HEK293 (cell line): ENCODE measurements at regions not wholly inside any gene's neighbourhood (a gene's known extent, or its start where the extent isn't known, plus 50 kb on each side); places are given as distances from the start of the nearest gene placed in this dataset.

ENCODE experiments used
- CTCF ChIA-PET: fragments of 350-600 bp; formaldehyde crosslinking; extraction: SDS; loops from one replicate; lab custom pipeline; 2021; ENCODE audit warnings: antibody characterized with exemption; lab: Yijun Ruan, JAX
- POLR2A ChIA-PET: fragments of 300-600 bp; formaldehyde crosslinking; extraction: SDS; loops from one replicate; lab custom pipeline; 2020; ENCODE audit warnings: antibody characterized with exemption, inconsistent platforms; lab: Yijun Ruan, JAX
- H3K27ac ChIP-seq: fragments of 200-500 bp; sonication (Bioruptor generic); 2 replicates; pipeline ENCODE4 v1.5.1; 2014; ENCODE audit warnings: low read depth, low read length, control low read depth, inconsistent platforms; ENCODE audit errors: extremely low read depth
- H3K36me3 ChIP-seq, 2 experiments: fragments of 200-500 bp in 1 of 2; sonication (Bioruptor generic) in 1 of 2; 1 replicate in 1 of 2; 2 replicates in 1 of 2; pipeline ENCODE4 v1.5.1; 2014 to 2017; ENCODE audit warnings: inconsistent platforms in 2 of 2, low read length in 2 of 2; ENCODE audit not compliant: control insufficient read depth in 2 of 2, insufficient read depth in 1 of 2
- H3K4me1 ChIP-seq: fragments of 200-500 bp; sonication (Bioruptor generic); 2 replicates; pipeline ENCODE4 v1.5.1; 2014; ENCODE audit warnings: mild to moderate bottlenecking, low read length, inconsistent platforms; ENCODE audit not compliant: control insufficient read depth, insufficient read depth
- H3K4me3 ChIP-seq: 2 replicates; pipeline ENCODE4 v1.5.1; 2011; ENCODE audit warnings: low read depth, mild to moderate bottlenecking, control low read depth, low read length, moderate library complexity
- H3K9me3 ChIP-seq: fragments of 200-500 bp; sonication (Bioruptor generic); 2 replicates; pipeline ENCODE4 v1.5.1; 2014; ENCODE audit warnings: low read depth, low read length, inconsistent platforms; ENCODE audit not compliant: control insufficient read depth, insufficient read depth
- MZF1 ChIP-seq: fragments of 450-650 bp; formaldehyde crosslinking; IDR thresholded peaks from 2 replicates; pipeline ENCODE4 v1.5.1; 2017; ENCODE audit warnings: missing biosample characterization, missing genetic modification characterization, borderline replicate concordance
- OVOL3 ChIP-seq: fragments of 450-650 bp; formaldehyde crosslinking; IDR thresholded peaks from 2 replicates; pipeline ENCODE4 v1.5.1; 2016; ENCODE audit warnings: missing biosample characterization, missing genetic modification characterization
- PRDM1 ChIP-seq: fragments of 450-650 bp; formaldehyde crosslinking; IDR thresholded peaks from 2 replicates; pipeline ENCODE4; 2016; ENCODE audit warnings: missing biosample characterization, missing genetic modification characterization
- SALL2 ChIP-seq: fragments of 450-650 bp; formaldehyde crosslinking; IDR thresholded peaks from 2 replicates; pipeline ENCODE4 v1.5.0; 2017; ENCODE audit warnings: missing biosample characterization, mild to moderate bottlenecking, missing genetic modification characterization, borderline replicate concordance
- SETDB1 ChIP-seq: IDR thresholded peaks from one replicate; pipeline ENCODE4 v1.6.1; 2017; ENCODE audit warnings: mild to moderate bottlenecking, low read length, moderate library complexity, mixed read lengths; ENCODE audit not compliant: insufficient read length
- SP3 ChIP-seq: fragments of 450-650 bp; formaldehyde crosslinking; IDR thresholded peaks from 2 replicates; pipeline ENCODE4 v1.5.1; 2016; ENCODE audit warnings: missing biosample characterization, missing genetic modification characterization
- TCF7L2 ChIP-seq: IDR thresholded peaks from 2 replicates; pipeline ENCODE4 v1.6.1; 2011; ENCODE audit warnings: low read depth, mild to moderate bottlenecking, inconsistent platforms, low read length, moderate library complexity, borderline replicate concordance
- WT1 ChIP-seq: fragments of 450-650 bp; formaldehyde crosslinking; IDR thresholded peaks from 2 replicates; pipeline ENCODE4 v1.5.1; 2016; ENCODE audit warnings: missing biosample characterization, missing genetic modification characterization
- ZBTB1 ChIP-seq: fragments of 450-650 bp; formaldehyde crosslinking; IDR thresholded peaks from 2 replicates; pipeline ENCODE4 v1.5.1; 2016; ENCODE audit warnings: missing biosample characterization, missing genetic modification characterization
- ZBTB44 ChIP-seq: fragments of 450-650 bp; IDR thresholded peaks from 2 replicates; pipeline ENCODE4 v1.5.1; 2018; ENCODE audit warnings: missing biosample characterization, mild to moderate bottlenecking, missing genetic modification characterization
- ZFHX2 ChIP-seq: fragments of 450-650 bp; formaldehyde crosslinking; conservative IDR thresholded peaks from 2 replicates; pipeline ENCODE4 v1.5.1; 2016; ENCODE audit warnings: missing biosample characterization, missing genetic modification characterization
- ZIC2 ChIP-seq: fragments of 450-650 bp; formaldehyde crosslinking; IDR thresholded peaks from 2 replicates; pipeline ENCODE4 v1.5.1; 2016; ENCODE audit warnings: missing biosample characterization, missing genetic modification characterization
- ZNF184 ChIP-seq: fragments of 450-650 bp; IDR thresholded peaks from 2 replicates; pipeline ENCODE4 v1.5.1; 2018; ENCODE audit warnings: missing biosample characterization, mild to moderate bottlenecking, missing genetic modification characterization
- ZNF211 ChIP-seq: fragments of 450-650 bp; formaldehyde crosslinking; IDR thresholded peaks from 2 replicates; pipeline ENCODE4 v1.5.1; 2016; ENCODE audit warnings: low read depth, missing biosample characterization, missing genetic modification characterization
- ZNF23 ChIP-seq: fragments of 450-650 bp; formaldehyde crosslinking; IDR thresholded peaks from 2 replicates; pipeline ENCODE4 v1.5.1; 2016; ENCODE audit warnings: missing biosample characterization, missing genetic modification characterization, borderline replicate concordance
- ZNF324 ChIP-seq: fragments of 450-650 bp; formaldehyde crosslinking; IDR thresholded peaks from 2 replicates; pipeline ENCODE4 v1.5.1; 2016; ENCODE audit warnings: missing biosample characterization, missing genetic modification characterization
- ZNF335 ChIP-seq: fragments of 450-650 bp; formaldehyde crosslinking; conservative IDR thresholded peaks from 2 replicates; pipeline ENCODE4 v1.5.1; 2016; ENCODE audit warnings: missing biosample characterization, missing genetic modification characterization
- ZNF354C ChIP-seq: fragments of 450-650 bp; formaldehyde crosslinking; IDR thresholded peaks from 2 replicates; pipeline ENCODE4 v1.5.1; 2016; ENCODE audit warnings: missing biosample characterization, missing genetic modification characterization, low read depth, borderline replicate concordance
- ZNF544 ChIP-seq: fragments of 450-650 bp; formaldehyde crosslinking; IDR thresholded peaks from 2 replicates; pipeline ENCODE4 v1.5.0; 2017; ENCODE audit warnings: missing biosample characterization, missing genetic modification characterization
- ZNF639 ChIP-seq: fragments of 450-650 bp; formaldehyde crosslinking; IDR thresholded peaks from 2 replicates; pipeline ENCODE4 v1.5.1; 2016; ENCODE audit warnings: missing biosample characterization, missing genetic modification characterization
- ZNF670 ChIP-seq: fragments of 450-650 bp; formaldehyde crosslinking; IDR thresholded peaks from 2 replicates; pipeline ENCODE4 v1.5.1; 2016; ENCODE audit warnings: missing biosample characterization, missing genetic modification characterization, low read depth
- ZSCAN16 ChIP-seq: fragments of 450-650 bp; formaldehyde crosslinking; IDR thresholded peaks from 2 replicates; pipeline ENCODE4 v1.5.1; 2016; ENCODE audit warnings: missing biosample characterization, missing genetic modification characterization
- ZSCAN23 ChIP-seq: fragments of 450-650 bp; formaldehyde crosslinking; IDR thresholded peaks from 2 replicates; pipeline ENCODE4 v1.5.1; 2016; ENCODE audit warnings: missing biosample characterization, missing genetic modification characterization
- TF ChIP-seq, protein P1 (sequence below): fragments of 450-650 bp; formaldehyde crosslinking; IDR thresholded peaks from 2 replicates; pipeline ENCODE4 v1.5.1; 2017; ENCODE audit warnings: missing biosample characterization, missing genetic modification characterization
- TF ChIP-seq, protein P2 (sequence below): fragments of 450-650 bp; formaldehyde crosslinking; IDR thresholded peaks from 2 replicates; pipeline ENCODE4 v1.5.1; 2016; ENCODE audit warnings: missing biosample characterization, missing genetic modification characterization

GRCh38 chr5:91232523-91232922, 150.6 kb downstream of the ARRDC3 start:
- ChIA-PET CTCF (interaction anchor here (0.6 to 1.5 kb wide), 2 partner anchors 138 to 152 kb away, joined by 3 to 5 read pairs; no protein-coding TSS in a partner anchor), POLR2A (no interaction called here)
- H3K4me1 ChIP-seq, result no peaks in the 10 kb centered on the region
- TF ChIP-seq ZNF23 (tag by site-specific recombination) (no peak), ZIC2 (no peak), SALL2 (no peak), ZNF335 (tag by site-specific recombination) (no peak), PRDM1 (no peak), ZNF544 (tag by site-specific recombination) (no peak)
- H3K9me3 ChIP-seq, result no peaks in the 10 kb centered on the region
- no peak overlapping the region for H3K27ac ChIP-seq
- no peak overlapping the region for H3K4me3 ChIP-seq
- H3K36me3 ChIP-seq, result no peaks in the 10 kb centered on the region

DNA sequence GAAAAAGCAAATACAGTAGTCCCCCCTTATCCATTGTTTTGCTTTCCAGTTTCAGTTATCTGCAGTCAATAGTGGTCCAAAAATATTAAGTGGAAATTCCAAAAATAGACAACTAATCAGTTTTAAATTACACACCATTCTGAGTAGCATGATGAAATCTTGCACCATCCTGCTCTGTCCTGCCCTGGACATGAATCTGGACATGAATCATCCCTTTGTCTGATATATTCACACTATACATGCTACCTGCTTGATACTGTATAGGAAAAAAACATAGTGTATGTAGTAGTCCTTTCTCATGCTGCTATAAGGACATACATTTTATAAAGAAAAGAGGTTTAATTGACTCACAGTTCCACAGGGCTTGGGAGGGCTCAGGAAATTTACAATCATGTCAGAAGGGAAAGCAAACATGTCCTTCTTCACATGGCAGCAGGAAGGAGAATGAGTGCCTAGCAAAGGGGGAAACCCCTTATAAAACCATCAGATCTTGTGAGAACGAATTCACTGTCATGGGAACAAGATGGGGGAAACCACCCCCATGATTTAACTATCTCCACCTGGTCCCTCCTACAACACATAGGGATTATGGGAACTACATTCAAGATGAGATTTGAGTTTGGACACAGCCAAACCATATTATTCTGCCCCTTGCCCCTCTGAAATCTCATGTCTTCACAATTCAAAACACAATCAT, 153.9 kb downstream of the ARRDC3 start:
- POLR2A ChIA-PET, result no interaction called here
- Histone ChIP-seq H3K9me3 (no peaks in the 10 kb centered on the region), H3K4me1 (no peaks in the 10 kb centered on the region)
- CTCF ChIA-PET, result no interaction called here
- TF ChIP-seq SALL2 (no peak), ZNF639 (tag by site-specific recombination) (no peak), ZNF184 (no peak), WT1 (no peak), PRDM1 (no peak), SP3 (tag by site-specific recombination) (no peak), SETDB1 (peak; percentile 63)
- TF ChIP-seq, protein P1, sequence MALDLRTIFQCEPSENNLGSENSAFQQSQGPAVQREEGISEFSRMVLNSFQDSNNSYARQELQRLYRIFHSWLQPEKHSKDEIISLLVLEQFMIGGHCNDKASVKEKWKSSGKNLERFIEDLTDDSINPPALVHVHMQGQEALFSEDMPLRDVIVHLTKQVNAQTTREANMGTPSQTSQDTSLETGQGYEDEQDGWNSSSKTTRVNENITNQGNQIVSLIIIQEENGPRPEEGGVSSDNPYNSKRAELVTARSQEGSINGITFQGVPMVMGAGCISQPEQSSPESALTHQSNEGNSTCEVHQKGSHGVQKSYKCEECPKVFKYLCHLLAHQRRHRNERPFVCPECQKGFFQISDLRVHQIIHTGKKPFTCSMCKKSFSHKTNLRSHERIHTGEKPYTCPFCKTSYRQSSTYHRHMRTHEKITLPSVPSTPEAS (tag by site-specific recombination), result no peak
- TF ChIP-seq, all 188 proteins: peak for 1
- no peaks in the 10 kb centered on the region for H3K36me3 ChIP-seq
- H3K27ac ChIP-seq, result no peak overlapping the region
- no peak overlapping the region for H3K4me3 ChIP-seq

GRCh38 chr5:91228188-91228587, 154.9 kb downstream of the ARRDC3 start:
- Histone ChIP-seq H3K4me3 (no peak overlapping the region), H3K36me3 (no peaks in the 10 kb centered on the region), H3K27ac (no peak overlapping the region), H3K9me3 (no peaks in the 10 kb centered on the region), H3K4me1 (no peaks in the 10 kb centered on the region)
- CTCF ChIA-PET, result interaction anchor here (0.5 to 3.5 kb wide), 4 partner anchors 153 to 361 kb away, joined by 3 to 54 read pairs (median 4); partner anchors contain the start of gene ARRDC3
- POLR2A ChIA-PET, result interaction anchor here (1.4 kb wide), 1 partner anchor 155 kb away, joined by 3 read pairs; the partner anchor contains the start of gene ARRDC3
- TF ChIP-seq, protein P2, sequence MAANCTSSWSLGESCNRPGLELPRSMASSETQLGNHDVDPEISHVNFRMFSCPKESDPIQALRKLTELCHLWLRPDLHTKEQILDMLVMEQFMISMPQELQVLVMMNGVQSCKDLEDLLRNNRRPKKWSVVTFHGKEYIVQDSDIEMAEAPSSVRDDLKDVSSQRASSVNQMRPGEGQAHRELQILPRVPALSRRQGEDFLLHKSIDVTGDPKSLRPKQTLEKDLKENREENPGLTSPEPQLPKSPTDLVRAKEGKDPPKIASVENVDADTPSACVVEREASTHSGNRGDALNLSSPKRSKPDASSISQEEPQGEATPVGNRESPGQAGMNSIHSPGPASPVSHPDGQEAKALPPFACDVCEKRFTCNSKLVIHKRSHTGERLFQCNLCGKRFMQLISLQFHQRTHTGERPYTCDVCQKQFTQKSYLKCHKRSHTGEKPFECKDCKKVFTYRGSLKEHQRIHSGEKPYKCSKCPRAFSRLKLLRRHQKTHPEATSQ (tag by site-specific recombination), result no peak
- TF ChIP-seq ZNF335 (tag by site-specific recombination) (no peak), ZNF670 (tag by site-specific recombination) (no peak), OVOL3 (tag by site-specific recombination) (no peak), ZSCAN16 (tag by site-specific recombination) (no peak), ZNF211 (tag by site-specific recombination) (no peak), ZBTB44 (no peak), ZSCAN23 (no peak), ZNF324 (tag by site-specific recombination) (no peak), TCF7L2 (no peak), PRDM1 (no peak), MZF1 (tag by site-specific recombination) (no peak), ZNF184 (no peak), WT1 (no peak), ZFHX2 (tag by site-specific recombination) (no peak), ZNF354C (tag by site-specific recombination) (no peak), ZBTB1 (no peak)
- TF ChIP-seq, protein P1 (tag by site-specific recombination), result no peak
